ENCODE measurements at regions not wholly inside any gene's neighbourhood (a gene's known extent, or its start where the extent isn't known, plus 50 kb on each side); places are given as distances from the start of the nearest gene placed in this dataset.

GRCh38 chr12:68391937-68392336, 59.8 kb upstream of the MDM1 start:
- CTCF ChIA-PET, result interaction anchor here (1.2 to 2.2 kb wide), 2 partner anchors 14 to 33 kb away, joined by 4 to 6 read pairs; no protein-coding TSS in a partner anchor

GRCh38 chr12:68392376-68392775, 60.2 kb upstream of the MDM1 start:
- Mint-ChIP-seq H3K27ac (no peak overlapping the region), H3K4me1 (no peaks in the 10 kb centered on the region), H3K27me3 (ENCODE audit: low read depth) (no peaks in the 10 kb centered on the region), H3K9me3 (peaks cover 14% of the 10 kb centered on the region), H3K36me3 (peaks cover 10% of the 10 kb centered on the region), H3K4me3 (no peak overlapping the region)
- DNase-seq (ENCODE audit: low spot score), result no peak
- ChIA-PET CTCF (interaction anchor here (1.2 to 2.2 kb wide), 2 partner anchors 14 to 33 kb away, joined by 4 to 6 read pairs; no protein-coding TSS in a partner anchor), POLR2A (no interaction called here)
- ATAC-seq, result no peak
- TF ChIP-seq NFATC4 (CRISPR knock-in tag; IDR thresholded peaks at IDR 0.05) (no peak), FOXJ3 (CRISPR knock-in tag; IDR thresholded peaks at IDR 0.05; ENCODE audit: borderline replicate concordance) (no peak), MXD4 (CRISPR knock-in tag; IDR thresholded peaks at IDR 0.05; ENCODE audit: borderline replicate concordance) (no peak), NR2C2 (CRISPR knock-in tag; IDR thresholded peaks at IDR 0.05) (no peak), HMGXB4 (CRISPR knock-in tag; IDR thresholded peaks at IDR 0.05) (no peak), ZNF138 (CRISPR knock-in tag; conservative IDR thresholded peaks at IDR 0.05) (no peak), ESRRA (CRISPR knock-in tag; IDR thresholded peaks at IDR 0.05; ENCODE audit: borderline replicate concordance) (no peak), MAX (CRISPR knock-in tag; IDR thresholded peaks at IDR 0.05) (no peak), ATF3 (CRISPR knock-in tag; conservative IDR thresholded peaks at IDR 0.05) (no peak), ZNF396 (CRISPR knock-in tag; IDR thresholded peaks at IDR 0.05; ENCODE audit: borderline replicate concordance) (no peak), ZBTB21 (CRISPR knock-in tag; IDR thresholded peaks at IDR 0.05; ENCODE audit: borderline replicate concordance) (no peak), AFF4 (CRISPR knock-in tag; IDR thresholded peaks at IDR 0.05; ENCODE audit: borderline replicate concordance) (no peak)

More at GRCh38 chr12:68391937-68392336, 59.8 kb upstream of the MDM1 start:
- ATAC-seq (no peak), DNase-seq (ENCODE audit: low spot score) (no peak)
- Mint-ChIP-seq H3K27me3 (ENCODE audit: low read depth) (no peaks in the 10 kb centered on the region), H3K4me1 (no peaks in the 10 kb centered on the region), H3K36me3 (peaks cover 10% of the 10 kb centered on the region), H3K9me3 (peaks cover 14% of the 10 kb centered on the region), H3K27ac (no peak overlapping the region), H3K4me3 (no peak overlapping the region)
- TF ChIP-seq STAT6 (CRISPR knock-in tag; conservative IDR thresholded peaks at IDR 0.05; ENCODE audit: low read depth) (no peak), ZNF317 (CRISPR knock-in tag; IDR thresholded peaks at IDR 0.05; ENCODE audit: borderline replicate concordance, low read depth) (no peak), ETV6 (CRISPR knock-in tag; IDR thresholded peaks at IDR 0.05) (no peak), FOXP4 (CRISPR knock-in tag; IDR thresholded peaks at IDR 0.05) (no peak), MXD4 (CRISPR knock-in tag; IDR thresholded peaks at IDR 0.05; ENCODE audit: borderline replicate concordance) (no peak)
- POLR2A ChIA-PET, result no interaction called here
